NK-92 treated with Interleukin-12 subunit alpha and Interleukin-12 subunit beta, amount 100 ng/mL, for 24 hours (cell line): ENCODE measurements at regions not wholly inside any gene's neighbourhood (a gene's known extent, or its start where the extent isn't known, plus 50 kb on each side); places are given as distances from the start of the nearest gene placed in this dataset.
"Not testable (repeated sequence)": the region's sequence is repeated elsewhere in the genome, so short reads cannot be mapped to it uniquely, and the experiment has no call there.

Source experiments
- DNase-seq: peaks from one replicate; lab custom pipeline; 2025; lab: John Stamatoyannopoulos, UW

GRCh38 chr3:30469133-30469532, 137.3 kb upstream of the TGFBR2 start:
- DNase-seq: no peak

DNA sequence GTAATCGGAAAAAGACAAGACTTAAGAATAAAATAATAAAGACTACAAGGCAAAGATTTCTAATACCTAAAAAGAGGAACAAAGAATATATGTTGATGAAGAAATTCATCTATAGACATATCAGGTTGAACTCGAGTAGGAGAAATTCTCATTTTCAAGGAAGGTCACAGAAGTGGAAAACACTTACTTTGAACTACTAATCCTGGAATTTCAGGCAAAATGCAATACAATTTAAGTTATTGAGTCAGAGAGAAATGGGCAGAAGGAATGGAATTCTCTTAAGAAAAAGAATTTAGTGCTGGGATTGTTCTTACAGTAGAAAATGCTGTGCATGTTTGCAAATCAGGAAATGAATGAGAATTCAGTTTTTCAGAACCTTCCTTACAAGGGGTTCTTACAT, 135.9 kb upstream of the TGFBR2 start:
- no peak for DNase-seq

DNA sequence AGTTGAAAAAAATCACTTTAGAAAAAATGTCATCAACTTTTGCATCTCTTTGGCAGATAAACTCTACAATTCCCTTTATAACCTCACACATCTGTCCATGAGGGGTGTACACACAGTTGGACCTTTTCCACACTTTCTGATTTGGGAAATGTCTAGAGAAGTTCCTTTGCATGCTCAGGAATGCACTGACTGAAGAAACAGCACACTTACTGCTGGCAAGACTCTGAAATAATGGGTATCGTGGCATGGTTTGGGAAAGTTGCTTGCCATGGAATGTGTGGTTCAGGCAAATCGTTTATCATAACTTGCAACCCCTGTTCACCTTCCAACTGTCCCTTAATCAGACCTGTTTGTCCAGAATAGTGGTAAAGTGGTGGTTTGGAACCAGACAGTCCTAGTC, 135.3 kb upstream of the TGFBR2 start:
- no peak for DNase-seq

GRCh38 chr3:30471796-30472489, 134.5 kb upstream of the TGFBR2 start:
- no peak for DNase-seq

GRCh38 chr3:30473374-30474051, 132.9 kb upstream of the TGFBR2 start:
- no peak for DNase-seq

- DNase-seq: no peak
Measured at GRCh38 chr3:30474371-30474770, 132.0 kb upstream of the TGFBR2 start.

DNA sequence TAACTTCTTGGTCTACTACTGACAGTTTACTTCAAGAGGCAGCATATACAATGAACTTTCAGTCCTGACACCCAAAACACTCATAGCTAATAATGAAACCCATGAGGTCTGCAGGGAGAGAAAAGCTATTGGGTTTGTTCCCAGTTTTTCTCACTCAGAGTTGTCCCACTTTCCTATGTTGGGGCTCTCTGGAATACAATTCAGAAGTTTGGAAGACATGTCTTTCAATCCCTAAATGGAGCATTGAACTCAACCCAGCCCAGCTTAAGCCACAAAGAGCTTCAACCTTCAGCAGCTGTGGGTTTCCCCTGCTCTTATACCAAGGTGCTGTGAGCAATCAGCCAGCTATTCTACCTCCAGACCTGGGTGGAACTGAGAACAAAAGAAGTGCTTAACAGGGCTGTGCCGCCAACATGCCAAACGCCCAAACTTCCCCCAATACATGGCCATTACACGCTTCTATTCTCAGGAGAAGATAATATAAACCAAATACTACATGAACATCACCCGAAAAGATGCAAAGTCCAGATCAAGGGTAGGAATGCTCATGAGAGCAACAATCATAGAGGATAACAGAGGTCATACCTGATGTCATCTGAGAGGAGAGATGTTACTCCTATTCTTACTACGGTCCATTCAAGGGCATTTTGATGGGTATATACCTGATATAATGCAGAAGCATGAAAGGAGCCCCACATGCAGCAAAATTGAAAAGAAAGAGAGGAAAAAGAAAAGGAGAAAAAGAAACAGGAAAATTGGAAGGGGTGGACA, 131.2 kb upstream of the TGFBR2 start:
- DNase-seq: no peak

- no peak for DNase-seq
Measured at GRCh38 chr3:30475809-30476178, 130.6 kb upstream of the TGFBR2 start.

- DNase-seq: no peak
Measured at GRCh38 chr3:30476368-30477084, 129.9 kb upstream of the TGFBR2 start.

- no peak for DNase-seq
Measured at GRCh38 chr3:30477149-30477921, 129.1 kb upstream of the TGFBR2 start.

DNA sequence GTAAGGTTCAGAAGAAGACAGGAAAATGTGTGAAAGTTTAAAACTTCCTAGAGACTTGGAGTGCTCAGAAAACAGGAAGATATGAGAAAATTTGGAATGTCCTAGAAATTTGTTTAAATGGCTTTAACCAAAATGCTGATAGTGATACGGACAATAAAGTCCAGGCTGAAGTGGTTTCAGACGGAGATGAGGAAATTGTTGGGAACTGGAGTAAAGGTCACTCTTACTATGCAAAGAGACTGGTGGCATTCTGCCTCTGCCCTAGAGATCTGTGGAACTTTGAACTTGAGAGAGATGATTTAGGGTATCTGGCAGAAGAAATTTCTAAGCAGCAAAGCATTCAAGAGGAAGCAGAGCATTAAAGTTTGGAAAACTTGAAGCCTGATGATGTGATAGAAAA, 126.7 kb upstream of the TGFBR2 start:
- not testable (repeated sequence) for DNase-seq

DNA sequence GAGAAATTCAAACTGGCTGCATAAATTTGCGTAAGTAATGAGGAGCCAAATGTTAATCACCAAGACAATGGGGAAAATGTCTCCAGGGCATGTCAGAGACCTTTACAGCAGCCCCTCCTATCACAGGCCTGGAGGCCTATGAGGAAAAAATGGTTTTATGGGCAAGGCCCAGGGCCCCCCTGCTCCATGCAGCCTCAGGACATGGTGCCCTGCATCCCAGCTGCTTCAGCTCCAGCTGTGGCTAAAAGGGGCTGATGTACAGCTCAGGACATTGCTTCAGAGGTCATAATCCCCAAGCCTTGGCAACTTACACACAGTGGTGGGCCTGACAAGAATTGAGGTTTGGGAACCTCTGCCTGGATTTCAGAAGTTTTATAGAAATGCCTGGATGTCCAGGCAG, 126.2 kb upstream of the TGFBR2 start:
- not testable (repeated sequence) for DNase-seq

DNA sequence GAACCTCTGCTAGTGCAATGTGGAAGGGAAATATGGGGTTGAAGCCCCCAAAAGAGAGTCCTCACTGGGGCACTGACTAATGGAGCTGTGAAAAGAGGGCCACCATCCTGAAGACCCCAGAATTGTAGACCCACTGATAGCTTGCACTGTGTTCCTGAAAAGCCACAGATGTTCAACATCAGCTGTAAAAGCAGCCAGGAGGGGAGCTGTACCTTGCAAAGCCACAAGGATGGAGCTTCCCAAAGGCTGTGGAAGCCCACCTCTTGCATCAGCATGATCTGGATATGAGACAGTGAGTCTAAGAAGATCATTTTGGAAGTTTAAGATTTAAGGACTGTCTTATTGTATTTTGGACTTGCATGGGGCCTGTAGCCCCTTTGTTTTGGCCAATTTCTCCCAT, 125.8 kb upstream of the TGFBR2 start:
- no peak for DNase-seq

DNA sequence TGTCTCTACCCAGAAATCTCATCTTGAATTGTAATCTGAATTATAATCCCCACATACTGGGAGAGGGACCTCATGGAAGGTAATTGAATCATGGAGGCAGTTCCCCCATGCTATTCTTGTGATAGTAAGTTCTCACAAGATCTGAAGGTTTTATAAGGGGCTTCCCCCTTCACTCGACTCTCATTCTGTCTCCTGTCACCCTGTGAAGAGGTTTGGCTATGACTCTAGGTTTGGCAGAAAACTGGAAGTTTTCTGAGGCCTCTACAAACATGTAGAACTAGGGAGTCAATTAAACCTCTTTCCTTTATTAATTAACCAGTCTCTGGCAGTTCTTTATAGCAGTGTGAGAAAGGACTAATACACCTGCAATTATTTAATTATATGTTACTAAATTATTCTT, 125.2 kb upstream of the TGFBR2 start:
- no peak for DNase-seq

GRCh38 chr3:30484229-30484628, 122.2 kb upstream of the TGFBR2 start:
- DNase-seq: not testable (repeated sequence)

GRCh38 chr3:30486368-30486767, 120.0 kb upstream of the TGFBR2 start:
- no peak for DNase-seq

DNA sequence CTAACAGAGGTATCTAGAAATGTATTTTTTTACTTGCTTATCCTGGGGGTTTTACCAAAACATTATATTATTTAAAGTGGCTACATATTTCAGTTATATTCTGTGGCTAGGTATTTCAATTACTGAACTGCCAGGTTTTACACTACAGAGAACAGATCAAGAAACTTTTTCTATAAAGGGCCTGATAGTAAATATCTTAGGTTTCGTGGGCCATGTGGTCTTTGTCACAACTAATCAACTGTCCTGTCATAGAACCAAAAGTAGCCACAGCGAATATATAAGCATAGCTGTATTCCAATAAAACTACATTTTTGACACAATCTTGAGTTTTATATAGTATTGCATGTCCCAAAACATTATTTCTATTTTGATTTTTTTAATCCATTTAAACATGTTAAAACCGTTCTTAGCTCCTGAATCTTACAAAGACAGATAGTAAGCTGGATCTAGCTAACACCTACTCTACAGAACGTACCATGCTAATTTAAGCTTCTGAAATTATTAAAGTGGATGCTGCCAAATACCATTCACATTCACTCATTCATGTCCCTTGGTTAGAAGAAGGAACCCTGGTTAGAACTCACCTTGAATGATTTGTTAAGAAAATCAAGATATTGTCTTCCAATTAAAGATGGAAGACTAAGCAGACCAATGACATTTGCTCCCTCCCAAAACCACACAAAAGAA, 118.2 kb upstream of the TGFBR2 start:
- DNase-seq: no peak

DNA sequence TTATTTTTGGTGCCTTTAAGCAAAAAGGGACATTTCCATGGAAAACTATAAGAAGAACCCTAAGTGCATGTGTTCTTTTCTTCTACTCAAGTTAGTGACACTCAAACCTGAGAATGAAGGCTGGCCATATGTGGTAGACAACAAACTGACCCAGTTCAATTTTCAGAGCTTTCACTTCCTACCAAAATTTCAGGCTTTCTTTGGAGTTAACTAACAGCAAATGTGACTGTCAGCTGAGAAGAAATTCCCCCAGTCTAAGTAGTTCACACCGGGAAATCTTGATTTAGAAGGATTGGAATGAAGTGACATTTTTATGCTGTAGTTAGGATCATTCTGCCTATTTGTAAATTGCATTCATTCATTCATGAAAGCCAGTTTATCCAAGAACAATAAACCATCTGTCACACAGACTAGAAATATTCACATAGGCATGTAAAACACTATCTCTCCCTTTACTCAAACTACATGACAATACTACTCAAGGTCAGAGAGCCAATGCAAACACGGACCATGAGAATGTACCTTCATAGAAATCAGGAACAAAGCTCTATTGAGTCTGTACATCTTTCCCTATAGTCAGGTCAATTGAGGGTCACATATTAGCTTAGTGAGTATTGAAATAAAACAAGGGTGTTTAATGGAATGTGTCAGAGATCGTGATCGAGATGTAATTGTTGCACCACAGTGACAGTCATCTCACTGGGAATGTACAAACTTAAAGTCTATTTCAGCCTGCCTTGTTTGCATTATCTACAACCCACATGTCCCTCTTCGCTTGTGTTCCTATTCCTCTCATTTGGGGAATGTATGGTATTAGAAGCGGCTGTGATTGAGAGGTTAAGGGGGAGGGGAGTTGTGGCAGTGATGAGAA, 113.8 kb upstream of the TGFBR2 start:
- DNase-seq: no peak

DNA sequence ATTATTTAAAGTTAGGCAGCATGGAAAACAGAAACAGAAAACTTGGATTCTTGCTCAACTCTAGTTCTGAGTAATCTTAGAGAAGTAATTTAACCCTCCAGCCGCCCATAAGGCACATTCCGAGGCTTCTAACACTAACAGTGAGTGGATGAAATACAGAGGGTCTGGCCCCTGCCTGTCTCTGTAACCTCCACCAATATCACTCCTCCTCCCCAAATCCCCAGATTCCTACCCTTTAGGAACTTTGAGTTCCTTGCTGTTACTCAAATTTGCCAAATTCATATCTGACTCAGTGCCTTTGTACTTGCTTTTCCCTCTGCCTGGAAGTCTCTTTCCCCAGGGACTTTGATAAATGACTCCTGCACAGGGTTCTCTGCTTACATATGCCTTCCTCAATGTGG, 112.5 kb upstream of the TGFBR2 start:
- no peak for DNase-seq
